Esophagus (tissue), 2 donors: ENCODE measurements at regions not wholly inside any gene's neighbourhood (a gene's known extent, or its start where the extent isn't known, plus 50 kb on each side); places are given as distances from the start of the nearest gene placed in this dataset.
A peak's percentile ranks its signal among the peaks of the same experiment; 100 is the strongest.

Experiments used
- H3K27ac ChIP-seq, 2 donors: one replicate each; pipeline ENCODE4 v1.5.1; 2013; ENCODE audit warnings: low read depth in 2 of 2, mild to moderate bottlenecking in 2 of 2, inconsistent platforms in 1 of 2, low read length in 1 of 2, moderate library complexity in 1 of 2
- H3K27me3 ChIP-seq, 2 donors: one replicate each; pipeline ENCODE4 v1.6.1; 2013; ENCODE audit warnings: low read length in 2 of 2, control low read depth in 1 of 2, mild to moderate bottlenecking in 1 of 2; ENCODE audit not compliant: insufficient read depth in 2 of 2, control insufficient read depth in 1 of 2
- H3K36me3 ChIP-seq, 2 donors: one replicate each; pipeline ENCODE4 v1.6.1; 2013; ENCODE audit warnings: low read length in 1 of 2; ENCODE audit not compliant: control insufficient read depth in 2 of 2, insufficient read depth in 2 of 2
- H3K4me1 ChIP-seq, 2 donors: one replicate each; pipeline ENCODE4 v1.6.1; 2013; ENCODE audit warnings: low read length in 1 of 2; ENCODE audit not compliant: control insufficient read depth in 2 of 2, insufficient read depth in 2 of 2
- H3K4me3 ChIP-seq, 2 donors: one replicate each; pipeline ENCODE4 v1.5.1; 2013; ENCODE audit warnings: low read length in 2 of 2, mild to moderate bottlenecking in 2 of 2, low read depth in 1 of 2, moderate library complexity in 1 of 2
- H3K9me3 ChIP-seq, 2 donors: one replicate each; pipeline ENCODE4 v1.6.1; 2013; ENCODE audit warnings: mild to moderate bottlenecking in 2 of 2, low read depth in 1 of 2, low read length in 1 of 2, moderate library complexity in 1 of 2; ENCODE audit not compliant: control insufficient read depth in 2 of 2, insufficient read depth in 1 of 2
- WGBS, 2 donors: extraction: QIAGEN DNeasy Blood & Tissue Kit; methylation state at CpG; one replicate each; pipeline ENCODE4 v1.1.7; 2013; 5-methylcytosine and 5-hydroxymethylcytosine counted together
- donor health status: healthy with polysubstance abuse.
- donor health status: Bipolar disorder and iron deficiency.

DNA sequence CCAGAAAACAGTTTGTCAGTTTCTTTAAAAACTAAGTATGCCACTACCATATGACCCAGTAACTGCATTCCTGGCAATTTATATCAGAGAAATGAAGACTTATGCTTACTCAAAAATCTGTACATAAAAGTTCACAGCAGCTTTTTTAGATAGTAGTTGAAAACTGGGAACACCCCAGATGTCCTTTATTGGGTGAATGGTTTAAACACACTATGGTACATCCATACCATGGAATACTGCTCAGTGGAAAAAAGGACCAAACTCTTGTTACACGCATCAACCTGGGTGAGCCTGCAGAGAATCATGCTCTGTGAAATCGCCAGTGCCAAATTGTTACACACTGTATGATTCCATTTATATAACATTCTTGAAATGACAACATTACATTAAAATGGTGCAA is 127.6 kb upstream of the RET start:
- 92 to 96% methylated on average over 2 of the region's 2 CpGs for WGBS, 2 donors
- no peak overlapping the region for H3K4me3 ChIP-seq
- peaks cover 8 to 13% of the 10 kb centered on the region in 2 donors for H3K4me1 ChIP-seq
- peaks cover 0 to 4% of the 10 kb centered on the region in 2 donors for H3K27me3 ChIP-seq
- no peaks in the 10 kb centered on the region for H3K9me3 ChIP-seq
- no peaks in the 10 kb centered on the region for H3K36me3 ChIP-seq
- no peak overlapping the region for H3K27ac ChIP-seq

DNA sequence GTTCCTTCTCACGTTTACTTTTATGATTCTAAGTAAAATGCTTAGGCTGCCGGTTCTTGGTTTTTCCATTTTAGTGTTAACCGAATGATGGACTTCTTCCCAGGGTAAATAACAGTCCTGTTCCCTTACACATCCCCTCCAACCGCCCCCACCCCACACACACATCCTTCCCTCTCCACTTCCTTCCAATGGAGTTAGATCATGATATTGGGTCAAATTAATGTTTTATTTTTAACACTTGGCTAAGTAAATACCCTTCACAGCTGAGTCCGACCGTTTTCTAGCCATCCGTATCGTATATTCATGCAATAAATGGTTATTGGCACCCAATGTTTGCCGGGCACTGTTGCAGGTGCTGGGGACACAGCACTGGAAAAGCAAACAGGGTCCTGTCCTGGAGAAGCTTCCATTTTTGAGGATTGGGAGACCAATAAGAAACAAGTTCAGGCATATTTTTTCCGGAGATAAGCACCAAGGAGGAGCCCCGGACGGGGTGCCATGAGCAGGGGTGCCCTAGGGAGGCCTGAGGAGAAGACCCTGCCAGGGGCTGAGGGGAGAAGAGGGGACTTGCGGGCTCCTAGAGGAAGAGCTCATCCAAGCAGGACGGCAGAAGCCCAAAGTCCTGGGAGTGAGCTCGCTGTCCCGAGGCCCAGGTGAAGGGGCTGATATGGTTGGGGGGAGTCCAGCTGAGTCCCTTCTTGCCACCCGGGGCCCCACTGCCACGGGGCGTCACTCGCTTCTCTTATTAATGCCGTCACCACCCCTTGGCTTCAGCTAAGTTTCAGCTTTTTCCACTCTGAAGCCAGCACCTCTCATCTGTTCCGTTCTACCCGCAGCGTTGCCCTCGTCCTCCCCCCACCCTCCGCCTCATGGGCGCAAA is 126.0 kb upstream of the RET start:
- Histone ChIP-seq H3K4me3 (no peak overlapping the region), H3K27ac (no peak overlapping the region), H3K27me3 (peaks cover 0 to 4% of the 10 kb centered on the region in 2 donors), H3K9me3 (no peaks in the 10 kb centered on the region), H3K36me3 (no peaks in the 10 kb centered on the region), H3K4me1 (peaks cover 8 to 13% of the 10 kb centered on the region in 2 donors)
- WGBS, 2 donors, result 51 to 56% methylated on average over 27 of the region's 27 CpGs

DNA sequence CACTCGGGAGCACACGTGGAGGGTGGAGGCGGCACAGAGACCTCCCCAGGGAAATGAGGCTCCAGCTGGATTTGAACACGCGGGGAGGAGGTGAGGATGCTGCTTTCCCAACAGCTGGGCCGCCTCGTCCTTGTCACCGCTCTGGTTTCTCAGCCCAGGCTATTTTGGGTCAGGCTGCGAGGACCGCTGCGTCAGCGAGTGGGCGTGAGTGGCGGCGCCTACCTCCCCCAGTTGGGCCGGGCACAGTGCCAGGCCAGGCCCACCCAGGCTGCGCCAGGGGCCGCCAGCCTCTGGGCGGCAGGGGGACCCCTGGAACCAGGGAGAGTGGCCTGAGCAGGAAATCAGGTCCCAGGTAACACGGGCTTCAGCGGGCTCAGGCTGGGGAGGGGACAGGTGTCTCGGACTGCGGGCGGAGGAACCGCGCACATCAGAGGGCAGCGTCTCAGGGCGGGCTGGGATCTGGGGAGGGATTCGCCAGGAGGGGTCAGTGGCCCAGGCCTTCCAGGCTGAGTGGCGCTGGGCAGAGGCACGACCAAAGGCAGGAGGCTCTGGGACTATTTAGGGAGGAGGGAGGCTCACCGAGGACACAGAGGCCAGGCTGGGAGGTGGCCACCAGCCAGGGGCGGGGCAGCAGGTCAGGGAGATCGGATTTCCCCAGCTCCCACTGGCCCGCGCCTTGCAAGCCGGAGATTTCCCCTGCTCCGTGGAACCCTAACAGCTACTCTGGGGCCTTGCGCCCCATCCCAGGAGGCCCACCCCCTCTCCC is 125.2 kb upstream of the RET start:
- Histone ChIP-seq H3K27me3 (peaks cover 0 to 4% of the 10 kb centered on the region in 2 donors), H3K27ac (peak overlapping the region in 1 of 2 donors; percentile 51), H3K4me3 (peak overlapping the region in 1 of 2 donors; percentile 10), H3K36me3 (no peaks in the 10 kb centered on the region), H3K4me1 (peaks cover 8 to 13% of the 10 kb centered on the region in 2 donors), H3K9me3 (no peaks in the 10 kb centered on the region)
- 19 to 20% methylated on average over 36 to 39 of the region's 39 CpGs for WGBS, 2 donors

DNA sequence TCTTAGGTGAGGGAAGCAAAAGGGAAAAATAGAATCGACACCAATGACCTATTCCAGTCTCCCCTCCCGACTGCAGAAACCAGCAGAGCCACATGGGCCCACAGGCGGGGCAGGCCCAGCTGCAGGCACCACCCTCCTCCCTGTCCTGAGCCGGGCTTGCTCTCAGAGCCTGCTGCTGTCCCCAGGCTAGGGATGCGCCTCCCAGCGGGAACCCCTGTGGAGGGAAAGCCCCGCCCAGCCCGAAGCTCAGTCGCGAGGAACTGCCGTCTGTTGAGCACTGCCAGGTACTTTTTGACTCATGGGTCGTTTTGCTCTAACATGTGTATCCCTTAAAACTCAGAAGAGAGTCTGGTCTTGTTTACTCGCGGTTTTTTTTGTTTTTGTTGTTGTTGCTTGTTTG is 124.5 kb upstream of the RET start:
- Histone ChIP-seq H3K4me3 (peak overlapping the region in 1 of 2 donors; percentile 10), H3K4me1 (peaks cover 8 to 13% of the 10 kb centered on the region in 2 donors), H3K27ac (peak overlapping the region in 1 of 2 donors; percentile 51), H3K27me3 (peaks cover 0 to 4% of the 10 kb centered on the region in 2 donors), H3K36me3 (no peaks in the 10 kb centered on the region), H3K9me3 (no peaks in the 10 kb centered on the region)
- 20 to 21% methylated on average over 14 of the region's 14 CpGs for WGBS, 2 donors

DNA sequence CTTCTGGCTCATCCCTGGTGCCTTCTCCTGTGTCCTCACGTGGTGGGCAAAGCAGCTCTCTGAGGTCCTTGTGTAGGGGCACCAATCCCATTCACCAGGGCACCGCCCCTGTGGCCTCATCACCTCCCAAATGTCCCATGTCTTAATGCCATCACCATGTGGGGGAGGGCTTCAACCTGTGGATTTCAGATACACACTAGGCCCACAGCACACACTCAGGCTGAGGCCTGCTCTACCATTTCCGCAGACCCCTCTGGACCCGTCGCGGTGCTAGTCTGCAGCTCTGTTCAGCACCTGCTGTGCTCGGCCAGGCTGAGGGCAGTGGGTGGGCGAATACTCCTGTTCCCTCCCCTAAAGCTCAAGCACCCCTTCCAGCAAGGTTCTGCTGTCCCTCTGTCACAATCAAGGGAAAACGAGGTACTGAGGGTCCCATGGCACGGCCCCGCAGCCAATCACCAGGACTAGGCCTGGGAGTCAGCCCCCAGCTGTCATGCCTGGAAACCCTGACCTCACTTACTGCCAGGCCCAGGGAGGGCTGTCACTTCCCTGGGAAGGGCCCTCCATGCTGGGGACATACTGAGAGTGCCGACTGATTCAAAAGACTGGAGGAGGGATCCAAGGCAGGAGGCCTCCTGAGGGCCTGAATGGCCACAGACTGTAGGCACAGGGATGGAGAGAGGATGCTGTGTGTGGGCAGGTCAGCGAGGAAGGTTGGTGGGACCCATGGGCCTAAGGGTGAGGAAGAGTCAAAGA is 123.8 kb upstream of the RET start:
- Histone ChIP-seq H3K9me3 (no peaks in the 10 kb centered on the region), H3K4me1 (peaks cover 8 to 13% of the 10 kb centered on the region in 2 donors), H3K36me3 (no peaks in the 10 kb centered on the region), H3K27ac (no peak overlapping the region), H3K27me3 (peaks cover 0 to 4% of the 10 kb centered on the region in 2 donors), H3K4me3 (no peak overlapping the region)
- 87 to 92% methylated on average over 13 of the region's 13 CpGs for WGBS, 2 donors

DNA sequence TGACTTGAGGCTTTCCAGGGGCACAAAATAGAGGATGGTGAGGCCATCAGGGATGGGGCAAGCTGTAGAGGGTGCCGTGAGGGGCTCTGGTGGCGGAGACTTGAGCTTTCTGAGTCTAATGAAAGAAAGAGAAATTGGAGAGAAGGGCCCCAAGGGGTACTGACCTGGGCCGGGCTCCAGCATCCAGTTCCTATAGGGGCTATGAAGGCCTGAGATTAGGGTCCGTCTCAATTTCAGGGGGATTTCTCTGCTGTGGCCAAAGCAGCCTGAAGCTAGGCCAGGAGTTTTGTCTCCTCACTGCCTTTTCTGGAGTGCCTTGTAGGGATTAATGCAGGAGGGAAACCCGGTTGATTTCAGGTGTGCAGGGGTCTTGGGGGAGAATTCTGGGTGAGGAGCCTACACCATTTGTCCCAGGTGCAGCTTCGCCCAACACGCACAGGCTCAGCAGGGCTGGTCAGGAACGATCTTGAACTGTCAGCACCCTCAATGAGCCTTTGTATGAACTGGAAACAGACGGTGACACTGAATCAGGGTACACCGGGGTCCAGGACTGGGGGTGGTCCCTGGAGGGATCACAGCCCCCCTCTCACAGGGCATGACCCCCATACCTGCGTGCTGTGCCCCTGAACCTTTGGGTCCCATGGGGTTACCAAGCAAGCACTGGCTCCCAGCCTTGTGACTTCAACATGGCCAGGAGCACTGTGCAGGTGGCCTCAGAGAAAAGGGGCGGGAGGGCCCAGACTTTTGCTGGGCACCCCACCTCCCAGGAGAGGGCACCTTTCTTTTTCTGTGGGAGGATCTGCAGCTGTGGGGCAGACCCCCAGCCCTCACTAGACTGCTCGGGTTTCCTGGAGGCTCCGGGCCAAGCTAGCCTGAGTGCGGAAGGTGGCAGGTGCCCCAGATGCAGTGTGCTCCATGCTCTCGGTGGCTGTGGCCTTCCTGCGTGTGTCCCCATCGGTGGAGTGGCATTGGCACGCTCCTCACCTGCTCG is 122.9 kb upstream of the RET start:
- Histone ChIP-seq H3K4me3 (no peak overlapping the region), H3K4me1 (peaks cover 8 to 13% of the 10 kb centered on the region in 2 donors), H3K9me3 (no peaks in the 10 kb centered on the region), H3K36me3 (no peaks in the 10 kb centered on the region), H3K27ac (no peak overlapping the region), H3K27me3 (peaks cover 0 to 4% of the 10 kb centered on the region in 2 donors)
- 81 to 84% methylated on average over 20 of the region's 20 CpGs for WGBS, 2 donors

DNA sequence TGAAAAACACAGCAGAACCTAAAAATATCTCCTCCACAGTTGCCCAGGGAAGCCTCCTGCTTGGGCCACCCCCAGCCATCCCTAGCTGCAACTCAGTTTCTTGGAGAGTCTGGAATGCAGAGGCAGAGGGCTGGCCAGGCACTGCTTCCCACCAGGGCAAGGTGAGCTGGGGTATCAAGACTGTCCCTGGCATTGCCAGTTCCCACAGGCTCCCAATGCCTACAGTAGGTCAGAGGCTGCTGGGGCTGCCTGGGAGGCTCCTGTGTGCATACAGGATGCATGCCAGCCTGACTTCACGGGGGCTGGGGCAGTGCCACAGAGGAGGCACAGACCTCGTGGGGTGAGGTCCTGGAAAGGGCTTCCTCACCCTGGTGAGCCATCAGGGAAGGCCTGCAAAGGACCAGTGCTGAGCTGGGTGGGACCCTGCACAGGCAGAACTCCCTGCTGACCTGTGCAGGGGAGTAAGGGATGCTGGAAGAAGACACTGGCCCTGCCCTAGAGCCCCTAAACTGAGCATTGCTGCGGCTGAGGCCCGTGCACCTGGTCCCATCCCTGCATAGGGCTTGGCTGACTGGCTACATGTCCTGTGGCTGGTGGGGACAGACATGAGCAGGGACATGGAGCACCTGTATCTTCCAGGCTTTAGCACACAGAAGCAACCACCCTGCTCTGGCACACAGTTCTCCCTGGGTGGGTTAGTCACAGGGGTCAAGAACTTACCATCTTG is 121.9 kb upstream of the RET start:
- Histone ChIP-seq H3K27ac (no peak overlapping the region), H3K36me3 (no peaks in the 10 kb centered on the region), H3K9me3 (no peaks in the 10 kb centered on the region), H3K4me1 (peaks cover 8 to 13% of the 10 kb centered on the region in 2 donors), H3K4me3 (no peak overlapping the region), H3K27me3 (peaks cover 0 to 4% of the 10 kb centered on the region in 2 donors)
- WGBS, 2 donors, result 64 to 74% methylated on average over 4 of the region's 4 CpGs

DNA sequence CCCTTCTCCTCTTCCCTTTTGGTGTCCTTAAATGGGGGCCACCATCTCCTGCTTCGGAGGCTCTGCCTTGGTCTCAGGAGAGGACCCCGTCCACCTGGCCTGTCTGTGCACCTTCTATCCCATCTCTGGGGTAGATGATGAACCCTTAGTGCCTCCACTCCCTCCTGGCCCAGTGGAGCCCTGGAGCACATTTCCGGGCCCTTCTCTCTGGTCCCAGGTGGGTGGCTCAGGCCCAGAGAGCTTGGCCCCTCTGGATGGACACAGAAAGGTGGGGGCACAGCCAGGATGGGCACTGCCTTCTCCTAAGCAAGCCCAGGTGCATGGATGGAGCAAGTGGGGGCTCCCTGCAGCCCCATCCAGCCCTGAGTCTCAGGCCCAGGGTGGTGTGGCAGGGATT is 121.4 kb upstream of the RET start:
- H3K9me3 ChIP-seq, result no peaks in the 10 kb centered on the region
- 91 to 92% methylated on average over 3 of the region's 3 CpGs for WGBS, 2 donors

More for the DNA sequence above, 121.4 kb upstream of the RET start:
- no peak overlapping the region for H3K4me3 ChIP-seq
- H3K4me1 ChIP-seq, result peaks cover 8 to 13% of the 10 kb centered on the region in 2 donors
- H3K27ac ChIP-seq, result no peak overlapping the region
- H3K36me3 ChIP-seq, result no peaks in the 10 kb centered on the region
- peaks cover 0 to 4% of the 10 kb centered on the region in 2 donors for H3K27me3 ChIP-seq
